Dendritic cell treated with granulocyte-macrophage colony-stimulating factor and Interleukin-4, amounts not matched to agents 40 ng/mL and 50 ng/mL, for 4 days (primary cell): ENCODE measurements at regions not wholly inside any gene's neighbourhood (a gene's known extent, or its start where the extent isn't known, plus 50 kb on each side); places are given as distances from the start of the nearest gene placed in this dataset.

Experiments used
- H3K27ac Mint-ChIP-seq: one replicate; pipeline ENCODE4 v1.8.0; 2022; ENCODE audit warnings: mild to moderate bottlenecking, mixed read lengths
- H3K27me3 Mint-ChIP-seq: one replicate; pipeline ENCODE4 v1.8.0; 2022; ENCODE audit warnings: mild to moderate bottlenecking, mixed read lengths
- H3K36me3 Mint-ChIP-seq: one replicate; pipeline ENCODE4 v1.8.0; 2022; ENCODE audit warnings: low read depth, mixed read lengths
- H3K4me1 Mint-ChIP-seq: one replicate; pipeline ENCODE4 v1.8.0; 2022; ENCODE audit warnings: low read depth, mixed read lengths
- H3K4me3 Mint-ChIP-seq: one replicate; pipeline ENCODE4 v1.8.0; 2022; ENCODE audit warnings: mild to moderate bottlenecking, moderate library complexity, mixed read lengths
- H3K9me3 Mint-ChIP-seq: one replicate; pipeline ENCODE4 v1.8.0; 2022; ENCODE audit warnings: mixed read lengths
- intact Hi-C: fragments of 100-400 bp; cut with micrococcal nuclease; formaldehyde crosslinking; loops from one replicate; pipeline ENCODE4 v1.15.0; 2022

DNA sequence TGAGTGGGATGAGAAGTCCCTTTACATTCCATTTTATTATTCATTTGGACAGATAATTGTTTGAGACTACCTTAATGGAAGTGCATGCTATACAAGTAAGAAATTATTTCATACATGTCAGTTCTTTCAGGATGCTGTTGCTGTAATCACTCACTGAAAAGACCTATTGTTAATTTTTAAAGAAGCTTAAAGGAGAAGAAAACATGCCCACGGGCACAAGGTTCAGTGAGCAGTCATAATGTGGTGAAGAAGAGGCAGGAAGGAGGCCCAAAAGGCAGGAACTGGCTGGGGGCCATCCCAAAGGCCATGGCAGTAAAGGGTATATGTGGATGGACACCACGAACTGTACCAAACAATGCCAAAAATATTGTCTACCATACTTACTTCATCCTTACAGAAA is 206.0 kb downstream of the LYPLAL1 start:
- Mint-ChIP-seq H3K27me3 (no peaks in the 10 kb centered on the region), H3K4me1 (no peaks in the 10 kb centered on the region), H3K36me3 (no peaks in the 10 kb centered on the region), H3K4me3 (no peak overlapping the region), H3K9me3 (no peaks in the 10 kb centered on the region), H3K27ac (no peak overlapping the region)
- intact Hi-C loops, result no loop called here

DNA sequence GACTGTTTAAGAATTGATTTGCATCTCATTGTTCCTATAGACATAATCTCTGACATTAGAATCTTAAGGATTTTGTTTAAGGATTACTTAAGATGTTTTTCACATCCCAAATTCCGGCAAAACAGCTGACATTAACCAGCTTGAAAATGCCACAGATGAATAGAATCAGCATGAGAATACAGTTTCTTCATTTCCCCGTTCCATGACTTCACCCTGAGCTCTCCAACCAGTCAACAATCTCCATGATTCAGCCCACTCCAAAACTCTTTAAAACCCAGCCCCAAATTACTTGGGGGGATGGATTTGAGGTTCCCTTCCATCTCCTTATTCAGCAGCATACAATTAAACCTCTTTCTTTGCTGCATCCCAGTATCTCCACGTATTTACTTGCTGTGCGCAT is 201.0 kb downstream of the LYPLAL1 start:
- intact Hi-C loops, result no loop called here

DNA sequence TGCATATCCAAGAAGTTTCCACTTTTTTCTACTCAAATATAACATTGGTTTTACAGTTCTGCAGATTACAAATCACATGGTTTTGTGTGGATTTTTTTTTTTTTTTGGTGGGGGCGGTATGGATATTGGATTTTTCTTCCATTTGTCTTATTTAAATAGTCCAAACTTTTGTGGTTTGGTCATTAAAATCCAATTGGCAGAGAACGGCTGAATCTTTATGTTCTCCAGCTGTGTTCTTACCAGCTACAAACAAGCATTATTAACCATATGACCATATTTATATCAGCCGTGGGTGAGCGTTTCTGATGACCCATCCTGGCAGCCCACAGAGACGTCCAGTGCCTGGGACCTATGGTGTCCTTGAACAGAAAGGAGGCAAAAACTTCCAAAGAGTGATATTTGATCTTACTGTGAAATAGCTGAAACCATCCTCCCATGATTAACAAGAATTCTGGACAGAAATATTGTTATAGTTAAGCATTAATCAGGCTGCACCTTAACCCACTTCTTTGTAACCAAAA is 200.4 kb downstream of the LYPLAL1 start:
- Mint-ChIP-seq H3K4me3 (no peak overlapping the region), H3K9me3 (no peaks in the 10 kb centered on the region), H3K27ac (no peak overlapping the region), H3K27me3 (no peaks in the 10 kb centered on the region), H3K36me3 (no peaks in the 10 kb centered on the region), H3K4me1 (no peaks in the 10 kb centered on the region)
- intact Hi-C loops, result no loop called here

More for the DNA sequence above, 201.0 kb downstream of the LYPLAL1 start:
- H3K4me1 Mint-ChIP-seq, result no peaks in the 10 kb centered on the region
- no peak overlapping the region for H3K27ac Mint-ChIP-seq
- no peaks in the 10 kb centered on the region for H3K36me3 Mint-ChIP-seq
- no peaks in the 10 kb centered on the region for H3K9me3 Mint-ChIP-seq
- H3K4me3 Mint-ChIP-seq, result no peak overlapping the region
- no peaks in the 10 kb centered on the region for H3K27me3 Mint-ChIP-seq

DNA sequence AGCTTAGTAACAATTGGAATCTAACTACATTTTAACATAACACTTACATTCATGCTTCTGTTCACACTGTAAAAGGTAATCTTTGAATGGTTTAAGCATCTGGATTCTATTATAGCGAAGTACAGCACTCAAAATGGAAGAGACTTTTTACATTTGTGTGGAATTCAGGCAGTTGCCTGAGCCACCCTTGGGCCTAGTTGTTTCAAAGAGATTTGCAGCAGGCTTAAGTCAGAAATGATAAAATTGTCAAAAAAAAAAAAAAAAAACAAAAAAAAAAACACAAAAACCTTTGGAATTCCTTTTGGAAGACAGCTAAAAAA is 199.9 kb downstream of the LYPLAL1 start:
- no peak overlapping the region for H3K27ac Mint-ChIP-seq
- no peak overlapping the region for H3K4me3 Mint-ChIP-seq
- H3K9me3 Mint-ChIP-seq, result no peaks in the 10 kb centered on the region
- no peaks in the 10 kb centered on the region for H3K4me1 Mint-ChIP-seq
- H3K36me3 Mint-ChIP-seq, result no peaks in the 10 kb centered on the region
- H3K27me3 Mint-ChIP-seq, result no peaks in the 10 kb centered on the region
- intact Hi-C loops, result no loop called here

DNA sequence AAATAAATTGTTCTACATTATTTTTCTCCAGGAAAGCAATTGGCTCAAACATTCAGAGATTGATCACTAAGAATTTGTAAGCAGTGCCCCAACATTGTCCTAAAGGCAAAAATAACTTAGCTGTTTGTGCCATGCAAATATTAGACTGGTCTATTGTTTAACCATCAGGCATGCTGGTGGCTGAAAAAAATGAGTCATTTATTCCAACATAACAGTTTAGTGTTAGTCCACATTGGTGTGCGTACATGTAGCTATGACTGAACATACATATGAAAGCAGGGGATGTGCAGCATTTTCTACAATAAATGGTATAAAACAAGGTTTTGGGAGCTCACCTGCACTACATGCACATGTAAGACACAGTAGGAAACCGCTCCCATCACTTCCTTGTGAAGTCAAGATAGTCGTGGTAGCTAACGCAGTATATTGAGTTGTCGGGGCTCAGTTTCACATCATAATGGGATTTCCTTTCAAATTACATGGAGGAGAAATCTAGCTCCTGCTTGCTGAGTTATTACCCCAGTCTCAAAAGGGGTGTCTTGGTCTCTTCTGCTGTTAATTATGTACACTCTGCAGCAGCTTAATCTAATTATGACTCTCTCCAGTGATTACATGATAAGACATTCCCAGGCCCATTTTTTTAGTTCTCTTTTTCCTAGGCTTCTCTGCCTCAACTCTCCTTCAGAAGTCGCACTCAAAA is 199.4 kb downstream of the LYPLAL1 start:
- no peak overlapping the region for H3K4me3 Mint-ChIP-seq
- no peaks in the 10 kb centered on the region for H3K36me3 Mint-ChIP-seq
- H3K27me3 Mint-ChIP-seq, result no peaks in the 10 kb centered on the region
- no peaks in the 10 kb centered on the region for H3K4me1 Mint-ChIP-seq
- intact Hi-C loops, result no loop called here
- no peak overlapping the region for H3K27ac Mint-ChIP-seq
- H3K9me3 Mint-ChIP-seq, result no peaks in the 10 kb centered on the region

DNA sequence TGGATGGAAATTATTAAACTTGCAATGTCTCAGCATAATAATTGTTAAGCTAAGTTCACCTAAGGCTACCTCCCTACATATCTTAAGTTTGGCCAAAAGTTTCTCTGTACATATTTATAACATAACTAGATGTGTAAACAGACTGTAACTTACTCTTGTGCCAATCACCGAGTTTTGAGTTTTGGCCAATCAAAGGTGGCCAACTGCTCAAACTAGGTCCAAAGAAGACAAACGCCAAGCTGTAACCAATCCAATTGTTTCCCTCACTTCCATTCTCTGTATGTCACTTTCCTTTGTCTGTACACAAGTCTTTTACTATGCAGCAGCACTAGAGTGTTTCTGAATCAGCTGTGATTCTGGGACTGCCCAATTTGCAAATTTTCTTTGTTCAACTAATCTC is 197.8 kb downstream of the LYPLAL1 start:
- Mint-ChIP-seq H3K4me1 (no peaks in the 10 kb centered on the region), H3K27me3 (no peaks in the 10 kb centered on the region), H3K9me3 (no peaks in the 10 kb centered on the region), H3K36me3 (no peaks in the 10 kb centered on the region), H3K4me3 (no peak overlapping the region), H3K27ac (no peak overlapping the region)
- intact Hi-C loops, result no loop called here

DNA sequence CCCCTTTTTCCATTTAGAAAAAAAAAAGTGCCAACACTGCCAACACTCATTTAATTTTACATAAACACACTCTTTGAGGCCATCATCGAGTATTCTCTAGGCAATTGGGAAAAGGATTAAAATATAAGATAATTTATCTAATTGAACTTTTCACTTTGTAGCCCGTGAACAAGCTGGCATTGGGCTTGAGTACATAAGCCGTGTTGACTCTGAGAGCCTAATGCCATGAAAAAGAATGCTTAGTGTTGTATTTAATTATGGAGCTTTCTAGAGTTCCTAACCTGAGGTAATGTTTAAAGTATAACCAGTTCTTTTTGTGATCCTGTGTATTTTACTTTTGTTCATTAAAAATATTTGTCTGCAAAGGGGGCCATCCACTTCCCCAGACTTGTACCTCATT is 193.8 kb downstream of the LYPLAL1 start:
- Mint-ChIP-seq H3K27me3 (no peaks in the 10 kb centered on the region), H3K36me3 (no peaks in the 10 kb centered on the region), H3K9me3 (no peaks in the 10 kb centered on the region), H3K27ac (no peak overlapping the region), H3K4me3 (no peak overlapping the region), H3K4me1 (no peaks in the 10 kb centered on the region)
- intact Hi-C loops, result no loop called here

DNA sequence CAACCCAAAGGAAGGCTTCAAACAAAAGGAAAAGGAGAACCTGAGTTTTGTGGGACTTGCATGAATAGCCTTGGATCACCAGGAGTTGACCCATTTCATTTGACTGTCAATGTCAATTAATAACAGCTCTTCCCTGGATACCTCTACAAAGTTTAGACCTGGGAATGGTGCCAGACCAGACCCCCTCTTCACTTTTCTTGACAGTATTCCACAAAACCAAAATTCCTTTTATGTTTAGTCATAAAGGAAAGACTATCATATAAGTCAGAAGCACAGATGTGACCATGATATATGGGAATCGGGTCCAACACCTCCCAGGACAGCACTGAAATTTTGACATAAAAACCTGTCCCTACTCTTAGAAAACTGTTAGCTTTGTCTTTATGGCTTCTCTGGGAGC is 191.8 kb downstream of the LYPLAL1 start:
- intact Hi-C loops, result no loop called here
- Mint-ChIP-seq H3K9me3 (no peaks in the 10 kb centered on the region), H3K4me1 (no peaks in the 10 kb centered on the region), H3K27ac (no peak overlapping the region), H3K4me3 (no peak overlapping the region), H3K36me3 (no peaks in the 10 kb centered on the region), H3K27me3 (no peaks in the 10 kb centered on the region)

DNA sequence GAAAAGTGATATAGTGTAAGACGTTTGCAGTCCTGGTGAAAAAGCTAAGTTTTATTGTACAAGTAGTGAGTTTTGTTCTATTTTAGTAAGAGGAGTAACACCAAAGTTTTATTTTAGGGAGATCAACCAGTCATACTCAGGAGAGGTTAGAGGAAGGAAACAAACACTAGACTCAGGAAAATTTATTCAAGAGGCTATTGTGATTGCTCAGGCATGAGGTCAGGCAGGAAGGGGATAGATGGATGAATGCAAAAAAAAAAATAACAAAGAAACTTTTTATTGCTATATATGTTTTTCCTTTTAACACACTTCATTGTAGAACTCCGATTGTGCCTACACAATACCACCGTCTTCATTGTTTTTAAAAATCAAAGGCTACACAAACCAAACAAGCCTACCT is 189.0 kb downstream of the LYPLAL1 start:
- Mint-ChIP-seq H3K4me1 (no peaks in the 10 kb centered on the region), H3K9me3 (peaks cover 9% of the 10 kb centered on the region), H3K27me3 (no peaks in the 10 kb centered on the region), H3K27ac (no peak overlapping the region), H3K4me3 (no peak overlapping the region), H3K36me3 (no peaks in the 10 kb centered on the region)
- intact Hi-C loops, result no loop called here

DNA sequence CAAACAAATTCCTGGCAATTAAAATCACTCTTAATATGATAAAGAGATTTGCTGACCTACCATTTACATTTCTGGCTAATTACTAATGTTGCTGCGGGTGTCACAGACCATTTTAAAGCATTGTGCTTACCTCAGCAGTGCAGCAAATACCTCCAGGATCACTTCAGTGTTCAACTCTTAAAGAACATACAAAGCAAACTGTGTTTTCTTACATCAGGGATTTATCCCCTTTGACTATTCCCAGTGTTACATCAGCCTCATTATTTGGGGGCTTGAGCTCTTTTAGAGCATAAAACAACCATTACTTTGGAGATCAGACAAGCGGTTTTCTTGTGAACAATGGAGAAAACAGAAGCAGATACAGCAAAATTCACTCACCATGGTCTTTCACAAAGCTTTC is 185.4 kb downstream of the LYPLAL1 start:
- Mint-ChIP-seq H3K4me3 (no peak overlapping the region), H3K27ac (no peak overlapping the region), H3K36me3 (no peaks in the 10 kb centered on the region), H3K9me3 (peaks cover 9% of the 10 kb centered on the region), H3K27me3 (no peaks in the 10 kb centered on the region), H3K4me1 (no peaks in the 10 kb centered on the region)
- intact Hi-C loops, result no loop called here

DNA sequence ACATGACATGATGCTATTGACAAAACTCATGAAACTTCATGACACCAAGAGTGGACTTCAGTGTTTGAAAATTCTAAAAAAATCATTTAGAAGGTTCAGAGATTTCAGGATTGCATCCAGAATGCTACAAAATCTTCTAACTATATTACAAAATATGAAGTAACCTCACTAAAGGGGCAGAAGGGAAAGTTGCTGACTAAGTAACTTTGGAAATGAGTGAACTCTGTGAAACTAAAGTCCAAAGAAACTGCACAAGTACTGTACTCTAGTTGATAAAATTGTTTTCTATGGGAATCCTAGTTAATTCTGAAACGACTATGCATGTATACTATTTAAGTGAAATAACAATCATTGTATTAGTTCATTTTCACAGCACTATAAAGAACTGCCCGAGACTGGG is 184.4 kb downstream of the LYPLAL1 start:
- Mint-ChIP-seq H3K36me3 (no peaks in the 10 kb centered on the region), H3K4me1 (no peaks in the 10 kb centered on the region), H3K4me3 (no peak overlapping the region)

DNA sequence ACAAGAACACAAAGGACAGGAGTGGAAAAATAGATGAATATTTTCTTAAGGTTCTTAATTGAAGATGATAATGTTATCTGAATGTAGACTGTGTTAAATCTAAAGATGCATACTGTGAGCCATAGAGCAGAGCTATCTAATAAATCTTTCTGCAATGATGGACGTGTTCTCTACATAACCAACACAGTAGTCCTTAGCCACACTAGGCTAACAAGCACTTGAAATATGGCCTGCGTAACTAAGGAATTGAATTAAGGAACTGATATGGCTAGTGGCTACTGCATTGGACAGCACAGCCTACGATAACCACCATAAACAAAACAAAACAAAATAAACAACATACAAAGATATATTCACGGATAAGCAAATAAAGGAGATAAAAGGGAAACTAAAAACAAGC is 181.3 kb downstream of the LYPLAL1 start:
- Mint-ChIP-seq H3K27me3 (no peaks in the 10 kb centered on the region), H3K36me3 (no peaks in the 10 kb centered on the region), H3K9me3 (peaks cover 17% of the 10 kb centered on the region), H3K4me1 (no peaks in the 10 kb centered on the region), H3K27ac (no peak overlapping the region), H3K4me3 (no peak overlapping the region)
- intact Hi-C loops, result no loop called here

More for the DNA sequence above, 184.4 kb downstream of the LYPLAL1 start:
- intact Hi-C loops, result no loop called here
- H3K27ac Mint-ChIP-seq, result no peak overlapping the region
- H3K9me3 Mint-ChIP-seq, result peaks cover 14% of the 10 kb centered on the region
- no peaks in the 10 kb centered on the region for H3K27me3 Mint-ChIP-seq

DNA sequence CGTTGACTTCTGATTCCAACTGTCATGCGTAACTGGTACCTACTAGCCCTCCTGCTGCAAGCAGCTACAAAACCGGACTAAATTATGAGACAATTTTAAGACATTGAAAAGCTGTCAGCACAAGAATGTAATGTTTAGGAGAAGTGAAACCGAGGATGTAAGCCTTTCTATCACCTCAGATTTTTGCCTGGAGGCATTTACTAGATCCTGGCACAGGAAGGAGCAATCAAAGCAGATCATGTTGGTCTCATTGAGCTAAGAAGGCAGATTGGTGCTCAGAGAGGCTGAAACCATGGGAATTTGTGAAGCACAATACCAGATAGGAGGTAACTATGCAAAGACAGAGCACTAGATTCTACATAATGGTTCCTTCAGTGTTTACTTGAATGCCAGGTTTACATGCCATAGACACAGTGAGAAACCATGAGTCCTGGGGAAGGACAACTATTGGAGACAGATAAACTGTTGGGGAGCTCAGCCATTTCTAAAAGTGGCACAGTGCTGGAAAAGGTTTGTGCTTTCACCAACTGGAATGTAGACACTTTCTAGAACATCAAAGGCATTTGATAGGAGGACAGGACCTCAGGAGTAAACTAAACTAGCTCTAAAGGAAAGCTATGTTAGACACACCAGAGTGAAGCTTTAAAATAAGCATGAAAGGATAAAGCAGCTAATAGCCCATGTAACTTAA is 179.4 kb downstream of the LYPLAL1 start:
- intact Hi-C loops, result no loop called here
- H3K4me1 Mint-ChIP-seq, result no peaks in the 10 kb centered on the region
- no peaks in the 10 kb centered on the region for H3K36me3 Mint-ChIP-seq
- H3K27ac Mint-ChIP-seq, result no peak overlapping the region
- H3K9me3 Mint-ChIP-seq, result peaks cover 17% of the 10 kb centered on the region
- no peaks in the 10 kb centered on the region for H3K27me3 Mint-ChIP-seq
- H3K4me3 Mint-ChIP-seq, result no peak overlapping the region

DNA sequence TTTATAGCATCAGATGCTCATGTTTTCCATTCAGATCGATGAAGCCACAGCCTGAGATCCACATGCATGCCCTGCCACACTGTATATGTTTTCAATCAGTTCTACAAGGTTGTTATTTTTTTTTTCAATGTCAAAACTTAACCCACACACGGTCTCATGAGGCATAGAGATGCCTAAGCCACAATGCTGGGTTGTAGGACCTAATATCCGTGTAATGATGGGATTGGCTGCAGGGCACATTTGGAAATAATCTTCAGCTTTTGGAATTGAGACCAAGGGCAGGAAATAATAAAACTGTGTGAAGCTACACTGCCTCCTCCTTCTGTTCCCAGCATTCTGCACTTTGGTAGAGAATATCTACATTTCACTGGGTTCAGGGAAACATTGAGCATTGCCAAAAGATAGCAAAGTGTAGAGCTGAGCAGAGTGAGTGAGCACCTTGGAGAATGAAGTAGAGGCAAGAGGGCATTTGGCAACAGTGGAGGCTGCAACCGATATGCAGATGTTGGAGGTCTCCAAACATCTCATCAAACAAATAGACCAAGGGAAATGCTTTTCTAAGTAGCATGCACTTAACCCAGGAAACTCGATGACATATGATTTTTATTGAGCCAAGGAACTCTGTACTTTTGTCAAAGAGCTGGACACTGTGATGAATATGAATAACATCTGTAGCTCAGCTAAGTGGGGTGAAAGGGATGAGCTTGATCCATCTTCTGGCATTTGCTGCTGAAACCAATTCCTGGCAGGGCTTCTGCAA is 176.7 kb downstream of the LYPLAL1 start:
- H3K4me1 Mint-ChIP-seq, result no peaks in the 10 kb centered on the region
- no peak overlapping the region for H3K4me3 Mint-ChIP-seq
- H3K27me3 Mint-ChIP-seq, result no peaks in the 10 kb centered on the region
- no peak overlapping the region for H3K27ac Mint-ChIP-seq
- intact Hi-C loops, result no loop called here
- peaks cover 37% of the 10 kb centered on the region for H3K9me3 Mint-ChIP-seq
- no peaks in the 10 kb centered on the region for H3K36me3 Mint-ChIP-seq
